ENCODE measurements at regions not wholly inside any gene's neighbourhood (a gene's known extent, or its start where the extent isn't known, plus 50 kb on each side); places are given as distances from the start of the nearest gene placed in this dataset.

DNA sequence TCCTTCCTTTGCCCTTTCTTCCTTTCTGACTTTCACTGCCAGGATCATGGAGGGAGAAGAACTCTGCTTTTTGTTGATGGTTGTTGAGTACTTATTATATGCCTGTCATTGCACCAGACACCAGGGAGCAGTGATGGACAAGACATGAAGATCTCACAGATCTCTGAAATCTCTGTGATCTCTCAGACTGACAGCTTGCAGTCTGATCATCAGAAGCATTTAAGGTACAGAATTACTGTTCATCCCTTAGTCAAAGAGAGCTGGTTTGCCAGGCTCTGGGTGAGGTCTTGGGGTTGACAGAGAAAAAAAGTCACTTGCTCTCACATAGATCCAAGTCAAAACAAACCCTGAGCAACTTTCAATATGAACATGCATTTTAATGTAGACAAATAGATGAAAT, 299.5 kb upstream of the FMN2 start:
- no peak for DNase-seq (ENCODE audit: low read depth in 2 of 2)

DNA sequence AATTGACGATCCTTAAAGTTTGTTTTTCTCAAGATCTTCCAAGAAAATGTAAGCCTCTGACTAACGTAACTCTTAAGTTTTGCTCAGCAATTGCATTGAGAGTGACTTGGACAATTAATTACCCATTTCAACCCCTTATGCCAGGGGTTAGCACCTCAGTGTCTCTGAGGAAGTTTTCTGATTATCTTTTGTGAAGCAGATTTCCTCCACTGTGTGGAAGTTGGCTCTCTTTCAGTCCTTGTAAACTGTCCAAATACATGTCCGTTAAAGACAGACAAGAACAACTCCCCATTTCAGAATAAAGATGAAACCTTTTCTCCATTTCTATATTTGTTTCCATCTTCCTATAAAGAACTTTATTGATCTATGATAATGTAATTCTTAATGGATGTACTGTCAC, 296.4 kb upstream of the FMN2 start:
- DNase-seq (ENCODE audit: low read depth in 2 of 2) = no peak

DNA sequence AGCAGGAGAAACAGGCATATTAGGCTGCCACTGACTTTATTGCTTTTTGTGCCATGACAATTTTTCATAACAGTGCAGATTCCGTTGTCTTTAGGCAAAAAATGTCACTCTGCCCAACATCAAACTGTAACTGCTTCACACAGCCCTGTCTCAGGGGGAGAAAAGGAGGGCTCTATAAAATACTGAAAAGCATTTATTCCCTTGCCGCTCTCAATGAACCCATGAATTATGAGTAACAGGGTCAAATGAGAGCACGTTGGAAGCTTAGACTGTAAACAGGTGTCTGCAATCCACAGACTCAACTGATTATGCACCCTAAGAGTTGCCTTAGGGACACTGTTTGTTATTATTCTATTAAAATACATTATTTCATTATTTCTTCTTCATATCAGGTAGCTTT, 292.1 kb upstream of the FMN2 start:
- no peak for DNase-seq (ENCODE audit: low read depth in 2 of 2)

DNA sequence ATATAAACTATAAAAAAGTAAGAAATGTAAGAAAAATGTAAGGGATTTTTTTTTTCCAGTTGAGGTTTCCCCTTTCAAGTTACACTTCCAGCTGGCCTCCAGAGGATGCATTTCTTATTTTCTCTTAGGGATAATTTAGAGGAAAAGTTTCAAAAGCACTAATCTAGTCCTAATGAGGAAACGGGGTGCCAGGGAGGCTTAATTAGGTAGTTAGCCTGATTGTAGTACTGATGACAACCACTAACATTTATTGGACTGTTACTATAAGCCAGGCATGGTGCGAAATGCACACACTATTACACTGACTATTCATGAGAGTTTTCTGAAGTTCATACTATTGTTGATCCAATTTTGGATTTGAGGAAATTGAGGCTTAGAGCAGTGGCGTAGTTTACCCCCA, 290.8 kb upstream of the FMN2 start:
- no peak for DNase-seq (ENCODE audit: low read depth in 2 of 2)

DNA sequence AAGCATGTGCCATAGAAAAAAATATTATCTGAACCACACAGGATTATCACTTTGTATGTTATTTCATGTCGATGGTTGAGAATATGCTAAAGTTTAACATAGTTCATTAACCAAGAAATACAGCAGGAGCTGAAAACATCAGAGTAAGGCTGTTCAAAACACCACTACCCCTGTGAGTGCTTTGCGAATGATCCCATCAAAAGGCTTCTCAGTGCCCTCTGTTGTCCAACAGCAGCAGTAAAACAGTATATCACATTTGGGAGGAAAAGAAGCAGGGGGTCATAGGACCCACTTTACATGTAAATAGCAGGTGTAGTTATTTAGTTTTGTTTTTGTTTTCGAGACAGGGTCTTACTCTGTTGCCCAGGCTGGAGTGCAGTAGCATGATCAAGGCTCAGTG, 289.4 kb upstream of the FMN2 start:
- DNase-seq (ENCODE audit: low read depth in 2 of 2) = no peak

DNA sequence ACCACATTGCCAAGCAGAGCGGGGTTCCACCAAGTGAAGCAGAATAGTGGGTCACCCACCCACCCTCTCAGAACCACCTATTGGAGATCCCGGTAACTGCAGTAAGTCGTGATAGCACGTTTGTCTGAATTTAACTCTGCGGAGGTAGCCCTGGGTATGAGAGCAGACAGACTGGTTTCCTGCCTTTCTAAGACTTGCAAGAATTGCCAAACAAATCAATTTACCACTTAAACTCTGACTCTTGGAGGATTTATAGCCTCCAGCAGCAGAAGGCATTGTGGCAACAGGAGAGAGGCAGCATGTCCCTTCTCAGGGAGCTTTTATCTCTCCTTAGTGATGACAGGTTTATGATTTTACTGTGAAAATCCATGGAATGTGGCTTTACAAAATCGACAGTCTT, 287.9 kb upstream of the FMN2 start:
- DNase-seq (ENCODE audit: low read depth in 2 of 2) = peak; percentile 12 to 13

DNA sequence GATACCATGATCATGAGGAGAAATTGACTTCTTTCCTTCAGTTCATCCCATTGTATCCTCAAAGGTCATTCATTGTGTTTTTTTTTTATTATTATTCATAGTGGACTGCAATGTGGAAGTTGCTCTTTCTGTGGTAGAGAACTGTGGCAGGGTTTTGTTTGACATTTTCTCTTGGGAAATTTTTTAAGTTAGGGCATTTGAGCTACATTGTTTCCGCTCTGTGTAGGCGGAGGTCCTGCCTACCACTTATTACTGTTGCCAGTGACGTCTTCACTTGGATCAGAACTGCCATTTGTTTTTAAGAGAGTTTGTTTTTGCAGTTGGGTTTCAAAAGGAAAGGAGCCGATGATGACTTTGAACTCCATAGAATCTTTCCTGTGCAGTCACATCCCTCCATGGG, 287.4 kb upstream of the FMN2 start:
- DNase-seq (ENCODE audit: low read depth in 2 of 2) = no peak

DNA sequence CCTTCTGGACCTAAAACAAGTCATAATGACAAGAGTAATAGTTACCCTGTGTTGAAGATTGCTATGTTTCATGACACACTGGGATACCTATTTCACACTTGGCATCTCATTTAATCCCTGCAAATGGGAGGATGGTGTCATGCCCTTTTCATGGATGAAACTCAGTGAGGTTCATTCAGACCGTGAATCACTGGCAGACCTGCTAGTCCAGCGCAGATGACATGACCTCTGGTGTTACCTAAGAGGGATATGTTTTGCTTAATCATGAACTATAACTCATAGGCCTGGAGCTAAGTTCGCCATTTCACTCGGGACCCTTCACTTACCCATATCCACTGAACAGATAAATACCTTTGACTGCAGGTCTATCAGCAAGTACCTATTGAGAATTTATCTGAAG, 286.6 kb upstream of the FMN2 start:
- no peak for DNase-seq (ENCODE audit: low read depth in 2 of 2)

DNA sequence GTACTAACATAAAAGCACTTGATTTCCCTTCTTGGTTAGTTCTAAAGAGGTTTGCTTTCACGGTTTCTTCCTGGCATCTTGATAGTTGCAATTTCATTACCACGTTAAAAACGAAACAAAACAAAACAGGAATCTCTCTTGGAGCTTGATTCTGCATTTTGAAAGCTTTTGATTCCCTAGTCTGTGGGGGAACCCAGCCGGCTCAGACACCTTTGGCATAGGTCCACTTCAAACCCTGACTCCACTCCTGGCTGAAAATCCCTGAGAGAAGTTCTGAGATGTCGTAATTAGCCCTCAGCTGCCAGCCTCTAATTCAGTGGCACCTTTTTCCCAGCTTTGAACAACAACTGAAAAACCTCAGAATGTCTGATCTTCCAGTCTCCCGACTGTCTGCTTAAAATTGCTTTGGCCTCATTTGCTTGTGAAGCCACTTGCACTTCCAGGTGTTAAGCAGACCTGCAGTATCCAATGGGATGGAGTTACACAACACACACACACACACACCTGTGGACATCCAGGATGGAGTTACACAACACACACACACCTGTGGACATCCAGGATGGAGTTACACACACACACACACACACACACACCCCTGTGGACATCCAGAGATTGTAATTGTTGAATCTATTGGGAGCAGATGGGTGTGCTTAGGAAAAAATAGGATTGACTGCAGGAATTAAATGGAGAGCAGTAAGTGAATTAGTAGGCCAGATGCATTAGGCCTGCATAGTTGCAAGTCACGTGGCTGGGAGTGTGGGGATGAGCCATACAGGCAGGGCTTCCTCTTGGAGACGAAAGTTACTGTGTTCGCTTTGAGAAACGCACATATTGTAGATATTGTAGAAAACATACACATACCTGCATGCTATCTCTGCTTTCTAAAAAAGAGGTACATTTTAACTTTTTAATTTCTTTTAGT, 285.6 kb upstream of the FMN2 start:
- no peak for DNase-seq (ENCODE audit: low read depth in 2 of 2)

DNA sequence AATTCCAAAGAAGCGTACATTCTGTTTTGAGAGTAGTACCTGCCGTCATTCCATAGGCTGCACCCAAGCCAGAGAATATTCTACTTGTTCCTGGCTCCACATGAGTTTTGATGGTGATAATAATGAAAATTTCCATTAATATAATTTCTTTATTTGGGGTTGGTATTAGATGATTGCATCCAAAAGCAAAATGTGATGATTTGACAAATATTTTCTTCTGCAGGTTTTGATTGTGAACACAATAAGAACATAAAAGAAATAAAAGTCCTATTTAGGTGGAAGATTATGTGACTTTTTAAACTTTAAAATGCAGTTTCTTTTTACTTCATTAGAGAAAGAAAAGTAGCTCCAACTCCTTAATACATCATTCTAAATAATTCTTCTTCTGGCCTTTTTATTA, 284.8 kb upstream of the FMN2 start:
- no peak for DNase-seq (ENCODE audit: low read depth in 2 of 2)

DNA sequence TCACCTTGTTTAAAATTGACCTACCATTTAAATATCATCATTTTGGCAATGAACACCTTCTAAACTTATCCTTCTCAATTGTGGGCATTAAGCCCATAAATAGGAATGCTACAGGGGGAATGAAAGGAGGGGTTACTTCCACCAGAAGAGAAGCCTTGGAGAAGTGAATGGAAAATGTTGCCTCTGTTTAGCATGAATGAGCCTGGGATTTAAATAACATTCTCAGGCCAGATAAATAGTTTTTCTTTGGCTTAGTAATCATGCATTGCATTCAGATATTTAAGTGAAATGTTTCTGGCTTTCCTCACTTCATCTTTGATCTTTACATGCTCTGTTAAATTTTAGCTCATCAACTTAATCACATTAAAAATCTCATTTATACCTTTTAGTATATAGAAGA, 284.3 kb upstream of the FMN2 start:
- DNase-seq (ENCODE audit: low read depth in 2 of 2) = no peak

DNA sequence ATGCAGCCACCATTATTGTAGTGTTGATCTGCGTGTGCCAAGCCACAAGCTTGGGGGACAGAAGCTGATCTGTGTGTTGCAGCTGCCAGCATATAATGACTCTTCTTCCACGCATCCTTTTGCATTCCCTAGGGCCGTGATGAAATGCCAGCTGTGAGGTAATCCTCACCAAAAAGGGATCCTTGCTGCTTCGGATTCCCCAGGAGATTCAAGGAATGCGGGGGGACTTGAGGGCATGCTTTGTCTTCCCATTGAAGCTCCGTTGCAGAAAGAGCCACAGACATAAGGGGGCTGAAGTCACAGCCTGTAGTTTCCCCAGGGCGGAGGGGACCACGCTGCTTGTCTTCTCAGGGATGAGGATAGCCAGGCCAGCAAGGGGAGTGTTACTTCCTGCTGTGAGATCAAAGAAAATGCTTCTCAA, 281.6 kb upstream of the FMN2 start:
- peak; percentile 53 to 56 for DNase-seq (ENCODE audit: low read depth in 2 of 2)

DNA sequence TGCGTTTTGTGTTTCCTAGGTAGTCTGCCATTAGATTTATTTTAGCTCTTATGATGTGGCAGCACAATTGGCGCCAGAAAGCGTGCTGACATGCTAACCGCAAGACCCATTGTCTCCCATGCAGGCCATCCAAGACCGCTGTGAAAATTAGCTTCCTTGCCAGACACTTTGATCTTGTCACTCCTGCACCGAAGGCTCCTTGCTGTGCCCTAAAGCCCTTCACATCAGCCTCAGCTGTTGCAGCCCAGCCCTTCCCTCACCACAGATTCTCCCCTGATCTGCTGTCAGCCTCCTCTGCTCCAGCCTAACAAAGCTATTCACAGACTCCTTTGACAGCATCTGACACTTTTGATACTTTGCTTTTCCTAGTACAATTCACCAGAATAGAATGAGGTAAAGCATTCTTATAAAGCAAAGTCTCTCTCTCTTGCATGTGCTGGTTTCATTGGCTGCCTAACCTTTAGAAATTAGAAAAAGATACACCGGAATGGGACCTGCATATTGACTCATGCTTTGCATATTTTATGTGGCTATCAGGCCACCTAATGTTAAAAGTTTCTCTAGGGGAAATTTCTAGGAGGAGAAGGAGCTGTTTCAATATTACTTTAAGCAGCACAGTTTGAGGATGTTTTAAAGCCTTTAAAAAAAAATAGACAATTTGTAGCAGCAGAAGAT, 280.3 kb upstream of the FMN2 start:
- DNase-seq (ENCODE audit: low read depth in 2 of 2) = no peak

DNA sequence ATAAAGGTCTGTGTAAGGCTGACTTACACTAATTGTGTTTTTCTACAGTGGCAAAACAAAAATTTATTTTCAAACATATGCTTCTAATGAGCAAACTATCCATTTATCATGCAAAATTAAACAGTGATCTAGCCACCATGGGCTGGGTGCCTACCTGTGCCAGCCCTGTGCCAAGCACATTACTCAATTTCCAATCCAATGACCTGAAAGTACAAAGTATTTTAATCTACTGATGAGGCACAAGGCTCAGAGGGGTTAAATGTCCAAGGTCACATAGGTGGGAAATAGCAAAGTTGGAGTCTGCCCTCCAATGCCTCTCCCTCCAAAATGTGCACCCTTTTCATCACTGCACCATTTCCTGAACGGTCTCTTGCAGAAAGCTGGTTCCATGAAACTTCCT, 279.1 kb upstream of the FMN2 start:
- no peak for DNase-seq (ENCODE audit: low read depth in 2 of 2)

DNA sequence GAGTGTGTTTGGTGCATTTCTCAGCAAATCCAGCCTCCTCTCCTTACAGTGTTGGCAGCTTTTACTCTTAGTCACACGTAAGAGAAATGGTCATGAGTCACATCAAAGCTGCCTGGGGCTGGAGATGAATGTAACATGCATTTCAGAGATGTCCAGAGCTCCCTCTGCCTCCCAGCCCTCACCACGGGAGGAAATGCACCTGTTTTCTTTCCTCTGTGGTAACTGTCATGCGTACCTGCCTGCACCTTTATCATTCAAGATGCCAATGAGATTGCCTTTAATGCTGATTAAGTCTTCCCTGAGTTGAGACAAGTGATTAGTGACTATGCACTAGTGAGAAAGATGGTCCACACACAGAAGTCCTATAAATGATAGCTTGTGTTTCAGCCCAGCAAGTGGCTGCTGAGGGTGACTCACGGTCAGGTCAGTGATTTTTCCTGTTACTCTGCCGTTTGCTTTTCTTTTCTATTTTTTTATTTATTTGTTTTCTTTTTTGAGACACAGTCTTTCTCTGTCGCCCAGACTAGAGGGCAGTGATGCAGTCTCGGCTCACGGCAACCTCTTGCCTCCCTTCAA, 277.3 kb upstream of the FMN2 start:
- DNase-seq (ENCODE audit: low read depth in 2 of 2) = peak; percentile 55 to 59

DNA sequence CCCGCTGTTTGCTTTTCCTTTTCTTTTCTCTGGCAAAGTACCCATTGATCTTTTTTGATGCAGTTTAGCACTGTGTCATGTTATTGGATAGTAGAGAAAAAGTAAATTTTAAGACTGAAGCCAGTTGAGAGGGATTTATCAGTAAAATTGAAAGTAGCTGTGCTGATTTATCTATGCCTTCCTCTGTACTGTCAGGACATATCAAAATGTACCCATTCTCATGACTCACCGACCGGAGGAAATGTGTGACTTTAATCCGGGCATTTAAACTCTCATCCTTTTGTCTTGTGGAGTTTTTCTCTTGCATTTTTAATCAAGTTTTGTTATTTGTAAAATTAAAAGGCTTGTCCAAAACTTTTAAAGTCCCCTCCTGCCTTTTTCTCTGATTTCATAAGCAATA, 276.6 kb upstream of the FMN2 start:
- DNase-seq (ENCODE audit: low read depth in 2 of 2) = no peak

DNA sequence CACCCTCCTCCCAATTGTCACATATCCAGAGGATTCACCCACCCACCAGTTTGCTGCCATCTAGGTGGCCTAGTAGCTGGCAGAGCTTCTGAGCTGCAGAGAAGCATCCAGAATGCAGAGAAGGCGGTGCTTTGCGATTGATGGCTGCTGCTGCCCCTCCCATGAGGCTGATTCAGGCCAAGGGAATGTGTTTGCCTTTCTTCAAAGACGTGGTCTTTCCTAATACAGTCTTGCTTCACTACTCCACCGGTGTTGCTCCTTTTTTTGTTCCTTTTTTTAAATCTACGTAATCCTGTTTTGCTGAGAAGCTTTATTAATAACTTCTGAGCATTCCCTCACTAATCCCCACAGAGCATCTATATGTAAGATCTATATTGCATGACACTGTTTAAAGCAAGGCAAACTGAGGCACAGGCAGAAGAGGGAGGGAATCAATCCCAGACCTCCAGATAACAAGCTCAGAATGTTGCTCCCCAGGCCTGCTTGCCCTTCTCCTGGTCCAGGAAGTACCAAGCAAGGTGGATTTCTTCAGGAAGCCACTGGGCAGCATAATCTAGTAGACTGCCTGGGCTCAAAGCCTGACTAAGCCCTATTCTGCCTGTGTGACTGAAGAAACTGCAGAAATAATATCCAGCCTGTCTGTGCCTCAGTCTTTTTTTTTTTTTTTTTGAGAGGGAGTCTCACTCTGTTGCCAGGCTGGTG, 275.5 kb upstream of the FMN2 start:
- peak; percentile 55 to 61 for DNase-seq (ENCODE audit: low read depth in 2 of 2)

DNA sequence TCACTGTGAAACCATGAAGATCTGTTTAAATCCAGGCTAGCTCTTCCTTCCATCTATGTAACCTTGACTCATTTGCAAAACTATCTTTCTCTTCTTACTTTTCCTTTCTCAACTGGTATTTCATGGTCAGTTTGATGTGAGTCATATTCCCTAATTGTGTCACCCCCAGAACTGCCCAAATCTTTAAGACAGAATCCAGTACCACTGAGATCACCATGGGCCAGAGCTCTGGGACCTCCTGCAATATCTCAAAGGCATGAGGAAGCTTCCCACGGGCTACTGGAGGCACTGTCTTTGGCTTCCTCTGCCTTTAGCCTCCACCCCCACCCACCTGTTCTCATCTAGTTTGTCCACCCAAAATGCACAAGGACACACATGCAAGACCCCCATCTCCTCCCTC, 274.4 kb upstream of the FMN2 start:
- no peak for DNase-seq (ENCODE audit: low read depth in 2 of 2)

DNA sequence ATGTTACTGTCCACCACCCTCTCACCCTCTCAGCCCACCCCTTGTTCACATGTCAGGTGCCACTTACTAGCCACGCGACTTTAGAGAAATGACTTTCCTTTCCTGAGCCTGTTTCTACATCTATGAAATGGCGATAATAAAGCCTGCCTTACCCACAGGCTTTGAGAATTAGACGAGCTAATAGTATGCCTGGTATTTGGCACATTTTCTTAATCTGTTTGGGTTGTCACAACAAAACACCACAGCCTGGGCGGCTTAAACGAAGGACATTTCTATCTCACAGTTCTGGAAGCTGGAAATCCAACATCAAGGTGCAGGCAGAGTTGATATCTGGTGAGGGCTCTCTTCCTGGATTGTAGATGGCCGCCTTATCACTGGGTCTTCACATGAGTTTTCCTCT, 273.9 kb upstream of the FMN2 start:
- no peak for DNase-seq (ENCODE audit: low read depth in 2 of 2)

DNA sequence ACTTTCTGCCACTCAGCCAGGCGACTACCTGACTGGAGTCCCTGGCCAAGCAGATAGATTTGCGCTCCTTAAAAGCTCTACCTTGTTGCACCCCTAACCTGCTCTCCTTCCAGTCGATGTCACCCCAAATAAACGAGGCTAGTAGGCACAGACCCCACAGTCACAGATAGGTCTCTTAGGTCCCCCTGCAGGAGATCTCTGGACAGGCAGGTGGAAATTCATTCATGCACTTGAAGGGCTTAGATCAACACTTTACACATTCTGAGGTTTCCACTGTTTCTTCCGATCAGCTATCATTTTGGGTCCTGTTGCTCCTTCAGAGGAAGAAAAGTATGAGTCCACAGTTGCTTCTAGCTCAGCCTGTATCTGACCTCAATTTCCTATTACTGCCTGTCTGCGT, 272.6 kb upstream of the FMN2 start:
- no peak for DNase-seq (ENCODE audit: low read depth in 2 of 2)

DNA sequence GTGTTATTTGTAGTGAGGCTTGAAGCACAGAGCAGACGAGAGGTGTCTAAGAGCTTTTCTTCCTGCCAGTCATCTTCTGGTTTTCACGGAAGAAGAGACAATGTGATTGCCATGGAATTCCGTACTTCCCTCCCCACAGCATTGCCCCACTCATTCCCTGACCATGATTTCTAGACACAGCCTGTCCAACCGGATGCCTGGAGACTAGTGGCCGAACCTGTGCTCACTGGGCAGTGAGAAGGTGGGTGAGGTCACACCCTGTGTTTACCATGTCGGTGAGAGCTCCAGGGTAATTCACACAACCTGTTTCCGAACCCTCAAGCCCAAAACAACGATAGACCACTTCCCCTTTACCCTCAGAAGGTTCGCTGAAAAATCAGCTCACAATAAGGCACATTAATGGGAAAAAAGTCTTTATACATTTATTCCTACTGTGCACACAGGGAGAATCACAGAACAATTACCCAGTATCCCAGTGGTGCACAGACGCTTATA, 271.9 kb upstream of the FMN2 start:
- no peak for DNase-seq (ENCODE audit: low read depth in 2 of 2)

DNA sequence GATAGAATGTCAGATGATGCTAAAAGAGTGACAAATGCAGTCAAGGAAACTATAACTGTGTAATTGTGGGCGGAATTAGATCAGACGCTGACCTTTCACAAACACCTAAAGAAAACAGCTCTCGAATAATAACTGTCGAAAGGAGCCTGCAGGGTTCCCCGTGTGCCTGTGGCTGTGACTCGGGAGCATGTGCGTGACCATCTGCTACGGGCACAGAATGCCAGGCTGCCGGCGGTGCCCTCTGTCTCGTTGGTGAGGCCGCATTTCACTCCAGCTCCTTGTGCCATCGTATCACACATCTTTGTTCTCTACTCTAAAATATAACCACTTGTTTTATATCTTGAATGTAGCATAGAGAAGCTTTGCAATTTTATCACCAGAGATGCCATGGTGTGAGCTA, 267.8 kb upstream of the FMN2 start:
- DNase-seq (ENCODE audit: low read depth in 2 of 2) = no peak
